Liver (tissue), 8 donors: ENCODE measurements at regions not wholly inside any gene's neighbourhood (a gene's known extent, or its start where the extent isn't known, plus 50 kb on each side); places are given as distances from the start of the nearest gene placed in this dataset.
"Not testable (repeated sequence)": the region's sequence is repeated elsewhere in the genome, so short reads cannot be mapped to it uniquely, and the experiment has no call there.

Experiments used
- DNase-seq: peaks from one replicate; pipeline ENCODE4 v3.0.0-alpha.2; 2017; ENCODE audit warnings: low spot score
- H3K27ac ChIP-seq, 2 donors: one replicate each; pipeline ENCODE4 v1.7.0; 2013; ENCODE audit warnings: inconsistent platforms in 2 of 2, low read length in 2 of 2, control low read depth in 1 of 2, low read depth in 1 of 2, mild to moderate bottlenecking in 1 of 2
- H3K27me3 ChIP-seq, 4 donors: one replicate each; pipeline versions ENCODE4 v1.6.1 to v1.7.0; 2013; ENCODE audit warnings: low read length in 3 of 4, inconsistent platforms in 1 of 4, mild to moderate bottlenecking in 1 of 4, moderate library complexity in 1 of 4; ENCODE audit not compliant: control insufficient read depth in 4 of 4, insufficient read depth in 4 of 4
- H3K36me3 ChIP-seq, 4 donors: one replicate each; pipeline versions ENCODE4 v1.6.1 to v1.7.0; 2013; ENCODE audit warnings: low read length in 3 of 4, mild to moderate bottlenecking in 3 of 4, low read depth in 1 of 4, moderate library complexity in 1 of 4; ENCODE audit not compliant: control insufficient read depth in 4 of 4, insufficient read depth in 3 of 4
- H3K4me1 ChIP-seq, 4 donors: one replicate each; pipeline versions ENCODE4 v1.6.1 to v1.7.0; 2013; ENCODE audit warnings: low read length in 3 of 4, mild to moderate bottlenecking in 3 of 4, moderate library complexity in 1 of 4; ENCODE audit not compliant: control insufficient read depth in 4 of 4, insufficient read depth in 4 of 4
- H3K4me3 ChIP-seq, 3 donors: one replicate each; pipeline versions ENCODE4 v1.6.1 to v1.7.0; 2013; ENCODE audit warnings: low read length in 3 of 3, control low read depth in 1 of 3, low read depth in 1 of 3, mild to moderate bottlenecking in 1 of 3
- H3K9ac ChIP-seq, 2 donors: one replicate each; pipeline ENCODE4 v1.7.0; 2013; ENCODE audit warnings: low read length in 2 of 2, mild to moderate bottlenecking in 2 of 2, moderate library complexity in 2 of 2, control low read depth in 1 of 2, low read depth in 1 of 2
- H3K9me3 ChIP-seq, 4 donors: one replicate each; pipeline versions ENCODE4 v1.6.1 to v1.7.0; 2013; ENCODE audit warnings: low read length in 3 of 4; ENCODE audit not compliant: control insufficient read depth in 4 of 4
- CTCF ChIP-seq: fragments of 150-350 bp; IDR thresholded peaks from 2 replicates; pipeline ENCODE4 v1.5.1; 2017; ENCODE audit warnings: improper control_type of control experiment, low read depth, low read length; ENCODE audit not compliant: missing input control
- EGR1 ChIP-seq, 2 donors: IDR thresholded peaks; 2 replicates each; pipeline ENCODE4 v1.6.1; 2016 to 2018; ENCODE audit warnings: antibody characterized with exemption in 2 of 2, low read depth in 2 of 2
- FOXA2 ChIP-seq: IDR thresholded peaks from 2 replicates; pipeline ENCODE4 v1.6.1; 2016; ENCODE audit warnings: antibody characterized with exemption
- HNF4A ChIP-seq, 2 donors: conservative IDR thresholded peaks; 2 replicates each; pipeline ENCODE4 v1.6.1; 2016; ENCODE audit warnings: antibody characterized with exemption in 2 of 2, mild to moderate bottlenecking in 2 of 2
- HNF4G ChIP-seq: IDR thresholded peaks from 2 replicates; pipeline ENCODE4 v1.6.1; 2016; ENCODE audit warnings: antibody characterized with exemption
- JUND ChIP-seq, 2 donors: IDR thresholded peaks; 2 replicates each; pipeline ENCODE4 v1.6.1; 2016; ENCODE audit warnings: antibody characterized with exemption in 2 of 2
- NR2F2 ChIP-seq: IDR thresholded peaks from 2 replicates; pipeline ENCODE4 v1.6.1; 2016; ENCODE audit warnings: antibody characterized with exemption
- RAD21 ChIP-seq, 2 donors: IDR thresholded peaks; 2 replicates each; pipeline ENCODE4 v1.6.1; 2016; ENCODE audit warnings: antibody characterized with exemption in 2 of 2, mild to moderate bottlenecking in 2 of 2
- REST ChIP-seq: IDR thresholded peaks from 2 replicates; pipeline ENCODE4 v1.6.1; 2016; ENCODE audit warnings: antibody characterized with exemption, mild to moderate bottlenecking
- RXRA ChIP-seq, 2 donors: IDR thresholded peaks; 2 replicates each; pipeline ENCODE4 v1.6.1; 2017 to 2018; ENCODE audit warnings: antibody characterized with exemption in 2 of 2, mild to moderate bottlenecking in 1 of 2
- SP1 ChIP-seq: IDR thresholded peaks from 2 replicates; pipeline ENCODE4 v1.6.1; 2018; ENCODE audit warnings: antibody characterized with exemption, mild to moderate bottlenecking
- TAF1 ChIP-seq: conservative IDR thresholded peaks from 2 replicates; pipeline ENCODE4 v1.6.1; 2016; ENCODE audit warnings: antibody characterized with exemption, mild to moderate bottlenecking
- ZBTB33 ChIP-seq: IDR thresholded peaks from 2 replicates; pipeline ENCODE4 v1.6.1; 2016; ENCODE audit warnings: antibody characterized with exemption
- WGBS: extraction: QIAGEN DNeasy Blood & Tissue Kit; methylation state at CpG from one replicate; pipeline ENCODE4 v1.1.7; 2013; 5-methylcytosine and 5-hydroxymethylcytosine counted together
- TF ChIP-seq, protein P1 (sequence below): IDR thresholded peaks from 2 replicates; pipeline ENCODE4 v1.6.1; 2016; ENCODE audit warnings: antibody characterized with exemption
- donor health status: healthy.
- donor health status: healthy.
- donor health status: healthy.
- donor health status: healthy.
- donor health status: healthy.

GRCh38 chr3:34111361-34111760 lies 312.9 kb downstream of the PDCD6IP start:
- Histone ChIP-seq H3K9me3 (no peaks in the 10 kb centered on the region), H3K4me3 (no peak overlapping the region), H3K9ac (no peak overlapping the region), H3K27ac (no peak overlapping the region), H3K4me1 (no peaks in the 10 kb centered on the region), H3K36me3 (no peaks in the 10 kb centered on the region), H3K27me3 (no peaks in the 10 kb centered on the region)
- DNase-seq, result no peak
- TF ChIP-seq HNF4G, result no peak
- no peak for TF ChIP-seq EGR1 (IDR thresholded peaks at IDR 0.05; ENCODE audit: low read depth in 2 of 2)
- TF ChIP-seq FOXA2, result no peak
- TF ChIP-seq RXRA (IDR thresholded peaks at IDR 0.05), result no peak
- TF ChIP-seq RAD21 (IDR thresholded peaks at IDR 0.05), result no peak
- no peak for TF ChIP-seq SP1
- no peak for TF ChIP-seq TAF1
- no peak for TF ChIP-seq REST
- TF ChIP-seq CTCF, result no peak
- TF ChIP-seq HNF4A (conservative IDR thresholded peaks at IDR 0.05), result no peak
- TF ChIP-seq, protein P1, sequence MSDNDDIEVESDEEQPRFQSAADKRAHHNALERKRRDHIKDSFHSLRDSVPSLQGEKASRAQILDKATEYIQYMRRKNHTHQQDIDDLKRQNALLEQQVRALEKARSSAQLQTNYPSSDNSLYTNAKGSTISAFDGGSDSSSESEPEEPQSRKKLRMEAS, result no peak
- TF ChIP-seq JUND (IDR thresholded peaks at IDR 0.05), result no peak
- TF ChIP-seq NR2F2, result no peak
- no peak for TF ChIP-seq ZBTB33
- WGBS, result 60% methylated on average over 4 of the region's 4 CpGs

DNA sequence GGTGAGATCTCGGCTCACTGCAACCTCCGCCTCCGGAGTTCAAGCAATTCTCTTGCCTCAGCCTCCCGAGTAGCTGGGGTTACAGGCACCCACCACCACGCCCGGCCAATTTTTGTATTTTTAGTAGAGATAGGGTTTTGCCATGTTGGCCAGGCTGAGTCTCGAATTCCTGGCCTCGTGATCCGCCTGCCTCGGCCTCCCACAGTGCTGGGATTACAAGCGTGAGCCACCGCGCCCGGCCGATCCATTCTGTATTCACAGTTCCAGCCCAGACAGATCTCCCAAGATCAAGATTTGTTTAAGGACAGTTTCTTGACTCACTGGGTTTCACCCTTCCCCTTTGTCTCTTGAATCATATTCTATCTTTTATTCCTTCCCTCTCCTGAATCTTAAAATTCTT lies 313.8 kb downstream of the PDCD6IP start:
- not testable (repeated sequence) for H3K27me3 ChIP-seq, H3K4me1 ChIP-seq, H3K27ac ChIP-seq, H3K9me3 ChIP-seq, DNase-seq, H3K4me3 ChIP-seq, H3K9ac ChIP-seq, H3K36me3 ChIP-seq
- 89% methylated on average over 15 of the region's 15 CpGs for WGBS
